Right renal pelvis (tissue), 4 donors: ENCODE measurements at regions not wholly inside any gene's neighbourhood (a gene's known extent, or its start where the extent isn't known, plus 50 kb on each side); places are given as distances from the start of the nearest gene placed in this dataset.
"Not testable (repeated sequence)": the region's sequence is repeated elsewhere in the genome, so short reads cannot be mapped to it uniquely, and the experiment has no call there.

Source experiments
- DNase-seq, 4 donors: peaks; one replicate each; pipeline ENCODE4 v3.0.0-alpha.2; 2013; ENCODE audit warnings: low read depth in 4 of 4, low spot score in 3 of 4, missing footprints in 1 of 4

DNA sequence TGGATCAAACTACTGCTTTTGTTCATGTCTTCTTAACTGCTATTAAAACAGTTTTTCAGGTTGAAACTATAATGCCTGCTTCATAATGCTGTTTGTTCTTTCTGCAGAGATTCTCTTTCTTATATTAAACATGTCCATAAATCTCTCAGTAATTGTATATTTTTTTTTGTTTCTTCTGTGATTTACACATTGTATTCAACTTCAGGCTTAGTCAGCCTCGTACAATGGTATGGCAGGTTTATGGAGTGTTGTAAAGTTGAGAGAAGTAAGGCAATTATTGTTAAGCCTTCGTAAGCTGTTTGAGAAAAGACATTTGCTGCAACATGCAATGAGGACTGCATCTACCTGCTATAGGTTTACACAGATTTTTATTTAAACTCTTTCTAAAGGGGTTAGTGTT lies 977.1 kb downstream of the DIPK2A start:
- DNase-seq = peak; percentile 7 to 31 (median 15)

DNA sequence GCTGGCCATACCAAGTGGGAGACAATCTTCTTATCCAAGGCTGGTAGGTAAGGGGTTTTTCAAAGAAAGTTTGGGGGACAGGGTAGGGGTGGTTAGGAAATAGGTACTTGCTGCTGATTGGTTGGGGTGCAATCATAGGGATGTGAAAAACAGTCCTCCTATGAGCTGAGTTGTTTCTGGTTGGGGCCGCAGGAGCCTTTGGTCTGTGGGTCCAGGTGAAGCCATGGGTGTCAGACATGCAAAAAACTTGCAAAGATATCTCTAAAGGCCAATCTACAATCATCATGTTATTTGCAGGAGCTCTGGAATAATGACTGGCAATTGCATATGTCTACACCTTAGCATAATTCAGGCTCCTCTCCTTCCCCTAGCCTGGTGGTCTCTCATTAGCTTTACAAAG lies 982.3 kb downstream of the DIPK2A start:
- no peak for DNase-seq

DNA sequence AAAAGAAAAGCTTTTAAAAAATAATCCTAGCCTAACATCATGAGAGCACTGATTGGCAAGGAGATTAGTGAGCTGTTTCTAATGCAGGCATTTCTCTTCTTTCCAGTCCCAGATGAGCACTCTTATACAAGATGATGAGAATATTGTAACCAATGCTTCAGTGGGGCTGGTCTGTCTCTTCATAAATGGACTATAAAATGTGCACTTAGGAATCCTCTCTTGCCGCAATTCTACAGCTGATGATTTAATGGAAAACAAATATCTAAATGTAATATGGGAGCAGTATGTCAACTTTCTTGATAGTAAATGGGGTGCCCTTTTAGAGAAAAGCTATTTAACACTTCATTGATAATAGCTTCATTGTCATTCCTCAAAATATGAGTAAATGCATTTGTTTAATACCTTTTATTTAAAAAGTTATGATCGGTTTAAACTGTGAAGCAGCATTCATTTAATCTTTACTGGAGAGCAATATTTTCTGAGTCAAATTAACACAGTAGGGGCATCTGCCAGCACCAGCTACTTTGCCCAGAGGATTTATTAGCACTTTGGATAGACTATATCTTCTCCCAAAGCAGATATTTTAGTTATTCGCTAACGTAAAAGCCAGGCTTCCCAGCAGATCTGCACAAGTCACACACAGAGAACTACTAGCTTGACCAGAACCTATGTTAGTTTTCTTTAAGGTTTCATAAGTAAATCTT lies 985.9 kb downstream of the DIPK2A start:
- no peak for DNase-seq

DNA sequence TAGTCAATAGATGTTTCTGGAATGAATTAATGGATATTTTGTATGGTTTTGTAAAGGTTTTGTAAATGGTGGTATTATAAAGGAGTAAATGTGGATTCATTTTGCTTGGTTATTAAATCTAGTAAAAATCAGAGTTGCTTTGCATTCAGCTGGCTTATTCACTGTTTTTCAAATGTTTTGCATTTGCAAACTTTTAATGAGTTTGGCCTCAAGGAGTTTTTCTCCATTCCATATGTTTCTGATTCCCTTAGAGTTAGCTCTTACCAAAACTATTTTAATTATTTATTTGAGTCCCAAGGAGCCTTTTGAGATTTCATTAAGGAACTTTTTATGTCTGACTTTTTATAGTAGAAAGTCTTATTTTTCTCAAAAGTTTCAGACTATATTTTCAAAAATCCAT lies 992.2 kb downstream of the DIPK2A start:
- DNase-seq = no peak

DNA sequence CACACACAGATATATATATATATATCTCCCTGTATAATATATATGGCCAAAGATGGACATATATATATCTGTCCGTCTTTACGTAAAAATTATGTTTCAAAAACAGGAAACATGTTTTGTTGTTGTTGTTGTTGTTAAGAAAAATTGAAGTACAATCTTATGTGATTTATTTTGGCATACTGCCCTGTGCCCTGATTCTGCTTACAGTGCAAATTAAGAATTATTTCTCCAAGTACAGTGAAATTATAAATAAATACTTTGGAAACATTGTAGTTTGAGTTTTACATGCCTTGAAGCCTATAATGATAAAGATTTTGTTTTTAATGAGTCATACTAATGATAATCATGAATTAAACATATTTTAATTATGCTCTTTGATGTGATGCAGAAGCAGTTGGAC lies 994.9 kb downstream of the DIPK2A start:
- DNase-seq = no peak

DNA sequence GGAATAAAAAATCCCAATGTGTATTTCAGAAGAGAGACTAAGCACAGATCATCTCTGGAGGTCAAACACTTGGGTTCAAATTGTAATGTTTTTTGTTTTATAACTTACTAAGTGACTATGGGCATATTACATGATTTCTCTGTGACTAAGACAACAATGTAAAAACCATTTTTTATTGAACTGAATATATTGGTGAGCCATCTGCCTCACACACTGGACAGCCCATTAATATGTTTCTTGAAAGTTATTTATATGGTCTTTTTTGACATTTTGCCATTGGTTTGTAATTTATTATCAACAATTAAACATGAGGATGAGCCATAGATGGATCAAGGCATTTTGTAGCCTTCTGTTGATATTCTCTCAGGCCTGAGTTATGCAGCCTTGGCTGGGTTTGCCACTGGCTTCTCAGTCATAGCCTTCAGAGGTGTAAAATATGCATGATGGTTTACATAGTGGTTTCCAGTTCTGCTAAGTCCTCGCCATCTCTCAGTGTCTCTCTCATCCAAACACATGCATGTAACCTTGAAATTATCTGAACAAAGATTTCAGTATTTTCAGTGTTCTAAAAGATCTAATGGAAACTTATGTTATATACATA lies 997.2 kb downstream of the DIPK2A start:
- DNase-seq = no peak

DNA sequence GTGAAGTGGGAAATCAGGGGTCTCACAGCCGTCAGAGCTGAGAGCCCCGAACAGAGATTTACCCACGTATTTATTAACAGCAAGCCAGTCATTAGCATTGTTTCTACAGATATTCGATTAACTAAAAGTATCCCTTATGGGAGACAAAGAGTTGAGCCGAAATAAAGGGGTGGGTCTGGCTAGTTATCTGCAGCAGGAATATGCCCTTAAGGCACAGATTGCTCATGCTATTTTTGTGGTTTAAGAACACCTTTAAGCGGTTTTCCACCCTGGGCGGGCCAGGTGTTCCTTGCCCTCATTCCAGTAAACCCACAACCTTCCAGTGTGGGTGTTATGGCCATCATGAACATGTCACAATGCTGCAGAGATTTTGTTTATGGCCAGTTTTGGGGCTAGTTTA lies 1012.9 kb downstream of the DIPK2A start:
- DNase-seq = not testable (repeated sequence)

DNA sequence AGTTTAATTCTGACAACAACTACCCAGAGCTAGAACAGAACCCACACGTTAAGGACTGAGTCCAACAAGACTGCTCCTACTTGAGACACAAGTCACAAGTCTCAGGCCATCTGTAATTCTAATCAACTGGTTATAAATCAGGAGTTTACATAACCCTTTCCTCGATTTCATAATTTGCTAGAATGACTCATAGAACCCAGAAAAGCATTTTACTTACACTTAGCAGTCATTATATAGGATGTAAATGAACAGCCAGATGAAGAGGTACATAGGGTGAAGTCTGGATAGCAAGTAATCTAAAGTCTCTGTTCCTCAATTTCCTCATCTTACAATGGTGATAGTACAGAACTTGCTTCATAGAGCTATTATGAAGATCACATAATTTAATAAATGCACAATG lies 1018.2 kb downstream of the DIPK2A start:
- no peak for DNase-seq

DNA sequence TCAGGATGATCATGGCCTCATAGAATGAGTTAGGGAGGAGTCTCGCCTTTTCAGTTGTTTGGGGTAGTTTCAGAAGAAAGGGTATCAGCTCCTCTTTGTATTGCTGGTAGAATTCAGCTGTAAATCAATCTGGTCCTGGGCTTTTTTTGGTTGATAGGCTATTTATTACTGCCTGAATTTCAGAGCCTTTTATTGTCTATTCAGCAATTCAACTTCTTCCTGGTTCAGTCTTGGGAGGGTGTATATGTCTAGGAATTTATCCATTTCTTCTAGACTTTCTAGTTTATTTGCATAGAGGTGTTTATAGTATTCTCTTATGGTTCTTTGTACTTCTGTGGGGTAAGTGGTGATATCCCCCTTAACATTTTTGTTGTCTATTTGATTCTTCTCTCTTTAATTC lies 1024.2 kb downstream of the DIPK2A start:
- no peak for DNase-seq

DNA sequence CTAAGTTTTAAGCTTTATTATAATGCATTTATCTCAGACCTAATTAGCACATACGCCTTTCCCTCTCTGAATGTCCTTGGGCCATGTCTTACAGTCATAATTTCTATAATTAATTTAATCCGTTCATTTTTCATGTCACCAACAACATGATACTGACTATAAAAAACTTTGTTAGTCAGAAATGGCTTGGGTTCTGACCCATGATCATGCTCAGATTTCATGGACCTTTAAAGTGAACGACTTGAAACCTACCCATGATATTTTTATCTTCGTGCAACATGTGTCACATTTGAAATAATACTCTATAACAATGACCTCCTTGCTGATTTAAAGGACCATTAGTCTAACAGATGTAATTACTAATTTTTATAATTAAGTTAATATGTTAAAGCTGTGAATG lies 1033.8 kb downstream of the DIPK2A start:
- DNase-seq = no peak

DNA sequence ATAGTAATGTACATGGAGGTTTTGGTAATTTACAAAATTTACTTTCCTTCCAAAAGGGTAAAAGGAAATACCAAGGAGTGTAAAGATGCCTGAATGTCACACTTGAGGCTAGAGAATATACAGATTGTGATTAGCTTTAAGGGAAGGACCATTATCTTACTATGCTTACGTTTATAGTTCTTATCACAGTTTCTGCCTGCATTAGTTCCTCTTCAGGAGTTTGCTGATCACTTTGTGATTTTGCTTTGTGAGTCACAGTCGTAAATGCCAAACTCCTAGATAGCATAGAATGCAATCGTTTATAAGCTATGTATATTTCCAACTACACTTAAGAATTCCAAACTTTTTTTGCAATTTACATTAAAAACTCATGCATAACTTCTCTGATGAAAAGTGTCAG lies 1034.6 kb downstream of the DIPK2A start:
- no peak for DNase-seq

DNA sequence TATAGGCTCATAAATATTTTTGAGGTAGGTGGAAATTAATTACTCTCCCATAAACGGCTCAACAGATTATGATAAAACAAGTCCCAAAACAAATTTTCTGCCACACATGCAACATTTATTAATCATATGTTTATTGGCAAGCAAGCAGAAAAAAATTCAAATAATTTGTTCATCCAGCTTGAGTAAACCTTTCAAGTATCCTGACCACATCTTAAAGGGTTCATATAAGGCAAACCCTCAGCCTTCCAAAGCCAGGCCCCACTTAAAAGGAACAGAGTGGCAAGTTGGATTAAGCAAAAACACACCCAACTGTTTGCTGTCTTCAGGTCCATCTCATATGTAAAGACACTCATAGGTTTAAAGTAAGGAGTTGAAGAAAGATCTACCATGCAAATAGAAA lies 1042.3 kb downstream of the DIPK2A start:
- no peak for DNase-seq

DNA sequence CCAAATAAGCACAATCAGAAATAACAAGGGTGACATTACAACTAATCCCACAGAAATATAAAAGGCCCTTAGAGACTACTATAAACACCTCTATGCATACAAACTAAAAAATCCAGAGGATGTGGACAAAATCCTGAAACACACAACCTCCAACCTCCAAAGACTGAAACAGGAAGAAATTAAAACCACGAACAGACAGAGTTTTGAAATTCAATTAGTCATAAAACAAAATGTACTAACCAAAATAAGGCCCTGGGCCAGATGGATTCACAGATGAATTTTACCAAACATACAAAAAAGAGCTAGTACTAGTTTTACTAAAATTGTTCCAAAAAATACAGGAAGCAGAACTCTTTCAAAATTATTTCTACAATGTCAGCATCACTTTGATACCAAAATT lies 1043.6 kb downstream of the DIPK2A start:
- DNase-seq = no peak

DNA sequence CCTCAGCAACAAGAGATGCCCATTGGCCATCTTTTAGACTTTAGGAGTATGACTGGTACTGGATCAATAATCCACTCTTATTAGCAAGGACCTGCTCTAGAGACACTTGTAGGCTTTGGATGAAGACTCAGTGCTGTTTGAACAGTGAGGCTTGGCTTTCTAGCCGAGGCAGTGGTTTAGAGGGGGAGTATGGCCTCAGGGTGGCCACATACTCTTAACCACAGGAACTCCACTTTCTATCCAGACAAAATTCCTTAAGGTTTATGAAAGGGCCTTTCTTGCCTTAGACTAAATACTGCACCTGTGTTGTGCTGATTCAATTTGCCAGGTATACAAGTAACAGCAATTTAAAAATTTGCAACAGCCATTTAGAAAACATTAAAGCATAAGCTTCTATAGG lies 1046.3 kb downstream of the DIPK2A start:
- DNase-seq = no peak

DNA sequence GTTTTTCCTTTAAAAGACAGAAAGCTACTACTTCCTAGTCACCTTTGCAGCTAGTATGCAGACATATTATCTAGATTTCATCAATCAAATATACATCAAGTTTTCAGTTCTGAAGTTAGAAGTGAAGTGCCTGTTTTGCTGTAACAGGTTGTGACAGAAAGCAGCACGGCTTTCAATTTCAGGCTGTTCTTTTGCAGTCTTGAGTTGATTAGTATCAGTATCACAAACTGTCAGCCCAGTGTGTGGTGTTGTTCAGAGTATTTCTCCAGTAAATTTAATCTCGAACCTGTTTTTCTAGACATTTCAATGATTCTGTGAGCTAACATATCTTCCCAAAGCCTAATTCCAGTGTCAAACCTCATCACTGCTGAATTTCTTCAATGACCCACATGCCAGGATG lies 1050.8 kb downstream of the DIPK2A start:
- no peak for DNase-seq

DNA sequence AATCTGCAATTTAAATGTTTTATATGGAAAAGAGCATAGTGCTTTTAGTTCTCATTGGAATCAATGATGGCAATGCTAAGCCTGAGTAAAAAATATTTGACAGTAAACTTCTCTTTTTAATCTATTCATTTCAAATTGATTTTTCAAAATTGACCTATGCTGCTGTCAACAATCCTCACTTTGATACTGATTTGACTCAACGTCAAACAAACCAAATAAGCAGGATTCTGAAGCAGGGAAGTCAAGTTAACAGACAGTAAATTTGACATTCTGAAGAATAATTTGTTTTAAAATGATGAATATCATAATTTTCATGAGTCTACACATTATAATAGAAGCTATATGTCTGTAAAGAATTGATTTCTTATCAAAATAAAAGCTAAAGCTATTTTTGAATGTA lies 1053.1 kb downstream of the DIPK2A start:
- no peak for DNase-seq

DNA sequence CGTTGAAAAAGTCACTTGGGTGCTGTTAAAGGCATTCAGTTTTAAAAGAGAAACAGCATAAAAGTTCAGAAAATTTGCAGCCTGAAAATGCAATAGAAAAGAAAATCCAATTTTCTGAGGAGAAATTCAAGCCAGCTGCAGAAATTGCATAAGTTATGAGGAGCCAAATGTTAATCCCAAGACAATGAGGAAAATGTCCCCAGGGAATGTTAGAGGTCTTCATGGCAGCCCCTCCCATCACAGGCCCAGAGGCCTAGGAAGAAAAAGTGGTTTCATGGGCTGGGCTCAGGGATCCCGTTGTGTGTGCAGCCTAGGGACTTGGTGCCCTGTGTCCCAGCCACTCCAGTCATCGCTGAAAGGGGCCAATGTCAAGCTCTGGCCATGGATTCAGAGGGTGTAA lies 1055.6 kb downstream of the DIPK2A start:
- not testable (repeated sequence) for DNase-seq

DNA sequence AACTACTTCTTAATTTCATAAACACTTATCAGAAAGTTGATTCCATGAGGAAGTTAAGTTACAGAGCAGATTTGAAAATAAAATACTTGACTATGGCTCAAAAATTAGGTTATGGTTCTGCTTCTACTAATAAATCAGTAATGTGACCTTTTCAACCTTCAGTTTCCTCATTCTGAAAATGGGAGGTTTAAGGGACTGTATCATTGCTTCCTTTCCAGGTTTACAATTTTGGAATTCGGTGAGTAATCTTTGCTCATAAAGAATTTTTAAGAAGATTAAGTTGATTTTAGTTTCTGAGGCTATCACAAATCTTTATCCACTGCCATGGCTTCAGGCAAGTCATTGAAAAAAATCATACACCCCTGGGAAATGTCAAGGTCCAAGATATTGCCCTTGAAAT lies 1061.2 kb downstream of the DIPK2A start:
- DNase-seq = no peak

DNA sequence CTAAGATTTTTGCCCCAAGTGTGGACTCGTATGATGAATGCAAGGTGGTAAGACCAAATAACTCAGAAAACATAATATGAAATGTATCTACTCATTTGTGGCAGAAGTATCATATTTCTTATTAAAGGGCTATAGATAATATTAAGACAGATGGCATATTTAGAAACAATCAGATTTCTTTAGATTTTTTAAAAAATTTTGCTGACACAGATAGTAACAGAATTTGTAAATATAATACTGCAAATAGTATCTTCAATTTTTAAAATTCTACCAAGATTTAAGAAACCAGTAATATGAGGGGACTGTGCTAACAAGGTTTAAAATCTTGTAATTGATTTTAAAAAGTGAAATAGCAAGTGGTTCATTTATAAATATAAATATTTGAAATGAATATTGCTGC lies 1064.1 kb downstream of the DIPK2A start:
- no peak for DNase-seq

DNA sequence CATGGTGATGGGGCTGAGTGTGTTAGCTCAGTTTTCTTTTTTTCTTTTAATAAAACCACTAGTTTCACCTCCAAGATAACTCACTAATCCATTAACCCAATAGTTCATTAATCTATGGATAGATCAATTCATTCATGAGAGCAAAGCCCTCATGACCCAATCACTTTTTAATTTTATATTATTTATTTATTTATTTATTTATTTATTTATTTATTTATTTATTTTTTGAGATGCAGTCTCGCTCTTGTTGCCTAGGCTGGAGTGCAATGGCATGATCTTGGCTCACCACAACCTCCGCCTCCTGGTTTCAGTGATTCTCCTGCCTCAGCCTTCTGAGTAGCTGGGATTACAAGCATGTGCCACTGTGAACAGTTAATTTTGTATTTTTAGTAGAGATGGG lies 1082.4 kb downstream of the DIPK2A start:
- DNase-seq = not testable (repeated sequence)

DNA sequence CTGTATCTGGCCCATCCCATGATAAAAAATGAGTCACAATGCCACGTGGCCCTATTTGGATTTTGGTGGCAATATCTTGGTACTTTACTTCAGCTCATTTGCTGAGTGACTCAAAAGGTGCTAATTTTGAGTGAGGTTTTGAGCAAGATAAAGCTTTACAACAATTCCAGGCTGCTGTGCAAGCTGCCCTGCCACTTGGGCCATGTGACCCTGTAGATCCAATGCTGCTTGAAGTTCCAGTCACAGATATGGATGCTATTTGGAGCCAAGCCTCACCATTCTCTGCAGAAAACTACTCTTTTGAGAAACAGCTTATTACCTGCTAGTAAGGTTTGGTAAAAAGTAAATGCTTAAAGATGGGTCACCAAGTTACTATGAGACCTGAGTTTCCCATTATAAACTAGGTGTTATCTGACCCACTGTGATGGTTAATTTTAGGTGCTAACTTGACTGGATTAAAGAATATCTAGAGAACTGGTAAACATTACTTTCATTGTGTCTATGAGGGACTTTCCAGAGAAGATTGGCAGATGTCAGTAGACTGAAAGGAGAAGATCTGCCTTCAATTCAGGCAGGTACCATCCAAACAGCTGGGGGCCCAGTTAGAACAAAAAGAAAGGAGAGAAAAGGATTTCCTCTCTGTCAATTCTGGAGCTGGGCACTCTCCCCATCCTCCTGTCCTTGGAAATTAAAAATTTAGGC lies 1083.9 kb downstream of the DIPK2A start:
- no peak for DNase-seq

DNA sequence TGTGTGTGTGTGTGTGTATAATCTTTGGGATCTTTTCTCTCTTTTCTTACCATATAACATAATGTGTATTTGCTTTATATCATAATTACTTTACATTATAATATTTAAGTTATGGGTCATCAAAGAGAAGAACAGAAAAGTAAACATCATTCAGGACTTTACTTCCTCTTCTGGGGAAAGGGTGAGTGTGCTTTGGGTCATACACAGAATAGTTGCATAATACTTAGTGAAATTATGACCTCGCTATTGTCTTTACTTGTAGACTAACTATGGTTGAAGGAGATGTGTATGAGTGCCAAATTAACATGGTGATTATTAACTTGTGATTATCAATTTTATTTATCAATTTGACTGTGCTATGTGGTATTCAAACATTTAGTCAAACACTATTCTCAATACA lies 1086.9 kb downstream of the DIPK2A start:
- DNase-seq = no peak
